Psoas muscle (tissue), 7 donors: ENCODE measurements at regions not wholly inside any gene's neighbourhood (a gene's known extent, or its start where the extent isn't known, plus 50 kb on each side); places are given as distances from the start of the nearest gene placed in this dataset.

Source experiments
- ATAC-seq, 4 donors: fragments of 200-7000 bp; cut with Tn5 transposase; one replicate each; pipeline ENCODE4 v1.9.1; 2020; ENCODE audit warnings: moderate library complexity in 3 of 4, mild to moderate bottlenecking in 2 of 4
- DNase-seq, 2 donors: peaks; one replicate each; pipeline ENCODE4 v3.0.0-alpha.2; 2020
- H3K27ac ChIP-seq: fragments of 200-600 bp; one replicate; pipeline ENCODE4 v1.8.0; 2022
- H3K27me3 ChIP-seq, 3 donors: fragments of 200-600 bp in 1 of 3; one replicate each; pipeline versions ENCODE4 v1.6.1 to v1.8.0; 2013 to 2022; ENCODE audit warnings: low read length in 2 of 3, mild to moderate bottlenecking in 2 of 3, moderate library complexity in 1 of 3; ENCODE audit not compliant: insufficient read depth in 3 of 3
- H3K36me3 ChIP-seq, 2 donors: fragments of 200-600 bp in 1 of 2; one replicate each; pipeline versions ENCODE4 v1.6.1 to v1.8.0; 2013 to 2022; ENCODE audit warnings: low read depth in 1 of 2, mild to moderate bottlenecking in 1 of 2, moderate library complexity in 1 of 2; ENCODE audit not compliant: insufficient read depth in 1 of 2
- H3K4me1 ChIP-seq: fragments of 200-600 bp; one replicate; pipeline ENCODE4 v1.8.0; 2022
- H3K4me3 ChIP-seq: fragments of 200-600 bp; one replicate; pipeline ENCODE4 v1.8.0; 2022; ENCODE audit warnings: mild to moderate bottlenecking
- H3K9me3 ChIP-seq: fragments of 200-600 bp; one replicate; pipeline ENCODE4 v1.8.0; 2022
- CTCF ChIP-seq: fragments of 200-600 bp; IDR thresholded peaks from one replicate; pipeline ENCODE4 v1.8.0; 2022; ENCODE audit warnings: antibody characterized with exemption
- WGBS, 3 donors: extraction: QIAGEN DNeasy Blood & Tissue Kit; methylation state at CpG; one replicate each; pipeline versions ENCODE4 v1.1.6 to v1.1.7; 2013; 5-methylcytosine and 5-hydroxymethylcytosine counted together
- intact Hi-C, 2 donors: fragments of 100-400 bp; cut with DNase I; formaldehyde crosslinking; loops; one replicate each; pipeline versions ENCODE4 v1.11.0 to v1.14.2; 2022
- donor health status: healthy with polysubstance abuse.
- donor health status: DM: no; HTN: no; CAD: no; lungs with moderate emphysema.
- donor health status: Bipolar disorder and iron deficiency.
- donor health status: healthy.
- donor health status: DM: yes; HTN: yes; CAD: no.
- donor health status: DM: no; HTN: no; CAD: no.
- donor health status: DM: yes; HTN: yes; CAD: no.

- DNase-seq (no peak), ATAC-seq (no peak)
- intact Hi-C loops = no loop called here
- Histone ChIP-seq H3K27me3 (no peaks in the 10 kb centered on the region), H3K4me1 (no peaks in the 10 kb centered on the region), H3K27ac (no peak overlapping the region), H3K4me3 (no peak overlapping the region), H3K36me3 (no peaks in the 10 kb centered on the region), H3K9me3 (no peaks in the 10 kb centered on the region)
- 70 to 80% (median 71%) methylated on average over 2 of the region's 2 CpGs for WGBS, 3 donors
- no peak for TF ChIP-seq CTCF
These were observed 128.8 kb upstream of the OSTN start for GRCh38 chr3:191070201-191070600.

- H3K27me3 ChIP-seq = no peaks in the 10 kb centered on the region
- no peak overlapping the region for H3K4me3 ChIP-seq
- no peak for DNase-seq
- H3K27ac ChIP-seq = no peak overlapping the region
- H3K9me3 ChIP-seq = no peaks in the 10 kb centered on the region
- no peaks in the 10 kb centered on the region for H3K36me3 ChIP-seq
- intact Hi-C loops = no loop called here
- ATAC-seq = no peak
- no peaks in the 10 kb centered on the region for H3K4me1 ChIP-seq
- WGBS, 3 donors = 69 to 83% (median 81%) methylated on average over 5 of the region's 5 CpGs
- no peak for TF ChIP-seq CTCF
These were observed 129.9 kb upstream of the OSTN start for GRCh38 chr3:191068946-191069813.

- TF ChIP-seq CTCF = no peak
These were observed 132.4 kb upstream of the OSTN start for GRCh38 chr3:191066669-191067068.

GRCh38 chr3:191065181-191065805 is 133.7 kb upstream of the OSTN start:
- Histone ChIP-seq H3K27ac (no peak overlapping the region), H3K4me3 (no peak overlapping the region), H3K27me3 (no peaks in the 10 kb centered on the region), H3K4me1 (no peaks in the 10 kb centered on the region), H3K9me3 (no peaks in the 10 kb centered on the region), H3K36me3 (no peaks in the 10 kb centered on the region)
- intact Hi-C loops = no loop called here
- WGBS, 3 donors = 85 to 88% (median 87%) methylated on average over 6 of the region's 6 CpGs
- no peak for ATAC-seq
- TF ChIP-seq CTCF = no peak
- DNase-seq = no peak

More at GRCh38 chr3:191066669-191067068, 132.4 kb upstream of the OSTN start:
- DNase-seq (no peak), ATAC-seq (no peak)
- Histone ChIP-seq H3K4me3 (no peak overlapping the region), H3K27me3 (no peaks in the 10 kb centered on the region), H3K9me3 (no peaks in the 10 kb centered on the region), H3K4me1 (no peaks in the 10 kb centered on the region), H3K36me3 (no peaks in the 10 kb centered on the region), H3K27ac (no peak overlapping the region)
- intact Hi-C loops = no loop called here
- WGBS, 3 donors = 67 to 74% (median 72%) methylated on average over 1 of the region's 1 CpG
